Tibial nerve (tissue), 3 donors: ENCODE measurements at regions not wholly inside any gene's neighbourhood (a gene's known extent, or its start where the extent isn't known, plus 50 kb on each side); places are given as distances from the start of the nearest gene placed in this dataset.

Experiments used
- CTCF ChIP-seq, 5 experiments: fragments of 200-600 bp in 3 of 5; fragments of 450-650 bp in 2 of 5; sonication (generic) in 3 of 5; IDR thresholded peaks; one replicate each; pipeline ENCODE4 v1.5.1; 2016 to 2019; ENCODE audit warnings: antibody characterized with exemption in 5 of 5, mild to moderate bottlenecking in 3 of 5, moderate library complexity in 2 of 5
- POLR2A ChIP-seq, 2 donors: fragments of 450-650 bp; IDR thresholded peaks; one replicate each; pipeline ENCODE4 v1.6.1; 2017; ENCODE audit warnings: antibody characterized with exemption in 2 of 2, mild to moderate bottlenecking in 2 of 2, moderate library complexity in 2 of 2

- TF ChIP-seq CTCF (IDR thresholded peaks at IDR 0.05) (no peak), POLR2A (IDR thresholded peaks at IDR 0.05) (no peak)
Observed at GRCh38 chr13:88162076-88162702, 491.0 kb downstream of the SLITRK5 start.
